HG03025 (cell line): ENCODE measurements at regions not wholly inside any gene's neighbourhood (a gene's known extent, or its start where the extent isn't known, plus 50 kb on each side); places are given as distances from the start of the nearest gene placed in this dataset.

Source experiments
- ATAC-seq: cut with Tn5 transposase; IDR thresholded peaks from one replicate; pipeline ENCODE4 v1.9.1; 2021; ENCODE audit warnings: mild to moderate bottlenecking, moderate library complexity; ENCODE audit not compliant: unreplicated experiment, low FRiP score

DNA sequence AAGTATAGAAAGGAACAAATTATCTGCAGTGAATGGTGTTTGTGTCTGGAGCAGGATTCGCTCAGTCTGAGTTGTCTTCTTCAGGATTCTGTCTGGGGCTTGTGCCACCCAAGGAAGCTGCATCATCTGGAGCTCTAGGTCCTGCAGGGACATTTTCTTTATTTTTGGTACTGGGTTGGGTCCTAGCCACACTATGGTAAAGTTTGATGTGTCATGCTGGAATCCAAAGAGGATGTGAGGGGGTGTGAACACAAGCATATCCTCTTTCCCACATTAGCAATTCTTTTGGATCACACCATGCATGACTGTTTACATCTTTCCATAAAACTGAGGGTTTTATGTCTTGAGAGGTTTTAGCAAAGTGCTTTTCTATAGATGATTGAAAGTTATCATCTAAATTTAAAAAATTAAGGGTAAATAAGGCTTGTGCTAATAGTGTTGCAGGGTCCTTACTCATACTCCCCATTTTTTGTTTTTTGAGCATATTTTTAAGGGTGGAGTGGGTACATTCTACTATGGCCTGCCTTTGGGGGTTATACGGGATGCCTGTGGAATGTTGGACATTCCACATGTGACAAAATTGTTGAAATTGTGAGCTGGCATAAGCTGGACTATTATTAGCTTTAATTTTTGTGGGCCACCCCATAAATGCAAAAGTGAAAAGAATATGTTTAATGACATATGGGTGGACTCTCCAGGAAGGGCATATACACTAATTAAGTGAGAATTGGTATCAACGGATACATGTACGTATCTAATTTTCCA is 152.0 kb upstream of the HMCN1 start:
- ATAC-seq = no peak

DNA sequence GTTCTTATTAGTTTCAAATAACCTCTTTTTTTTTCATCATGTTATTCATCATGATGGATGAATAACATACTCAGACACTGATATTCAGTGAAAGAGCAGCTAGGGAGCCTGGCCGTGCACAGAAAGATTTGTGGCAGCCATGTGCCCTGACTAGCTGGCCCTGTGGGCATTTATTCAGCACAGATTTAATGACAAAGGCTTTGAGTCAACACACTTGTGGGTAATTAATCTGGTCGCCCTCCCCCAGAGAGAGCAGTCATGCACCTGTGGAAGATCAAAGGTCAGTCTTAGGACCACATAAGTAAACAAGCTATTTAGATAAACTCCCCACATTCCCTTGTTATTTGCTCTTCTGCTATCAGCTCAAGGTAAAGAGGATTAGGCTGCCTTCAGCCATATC is 153.2 kb upstream of the HMCN1 start:
- no peak for ATAC-seq

DNA sequence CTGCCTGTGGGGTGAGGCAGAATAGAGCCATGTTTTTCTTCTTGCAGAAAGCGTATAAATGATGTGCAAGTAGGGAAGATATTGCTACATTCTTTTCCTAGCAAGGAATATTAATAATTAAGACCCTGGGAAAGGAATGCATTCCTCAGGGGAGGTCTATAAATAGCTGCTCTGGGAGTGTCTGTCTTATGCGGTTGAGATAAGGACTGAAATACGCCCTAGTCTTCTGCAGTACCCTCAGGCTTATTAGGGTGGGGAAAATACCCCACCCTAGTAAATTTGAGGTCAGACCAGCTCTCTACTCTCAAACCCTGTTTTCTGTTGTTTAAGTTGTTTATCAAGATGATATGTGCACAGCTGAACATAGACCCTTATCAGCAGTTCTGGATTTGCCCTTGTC is 155.9 kb upstream of the HMCN1 start:
- no peak for ATAC-seq

DNA sequence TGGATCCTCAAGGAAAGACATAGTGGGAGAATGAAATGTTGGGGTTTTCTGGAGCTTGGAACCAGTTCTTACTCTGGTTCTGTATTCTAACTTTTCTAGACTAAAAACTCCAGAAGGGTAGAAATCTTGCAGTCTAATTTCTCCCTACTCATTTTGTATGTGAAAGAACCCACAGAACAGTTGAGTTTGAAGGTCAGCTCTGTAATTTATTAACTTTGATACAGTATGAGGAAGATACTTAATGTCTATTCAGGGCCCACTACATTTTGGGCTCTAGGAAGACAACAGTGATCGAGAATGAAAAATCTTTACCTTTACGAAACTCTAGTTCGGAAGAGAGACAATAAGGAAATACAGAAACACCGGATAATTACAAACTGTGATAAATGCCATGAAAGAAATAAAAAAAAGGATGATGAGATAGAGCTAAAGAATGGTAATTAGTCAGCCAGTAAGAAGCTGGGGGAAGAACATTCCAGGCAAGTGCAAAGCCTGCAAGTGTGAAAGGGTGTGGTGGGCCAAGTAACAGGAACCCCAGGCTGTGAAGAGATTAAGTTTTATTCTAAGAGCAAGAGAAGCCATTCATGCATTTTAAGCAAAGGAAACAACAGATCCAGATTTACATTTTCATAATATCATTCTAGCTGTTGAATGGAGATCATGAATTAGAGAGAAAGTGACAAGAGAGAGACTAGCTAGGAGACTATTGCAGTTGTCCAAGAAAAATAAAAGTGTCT is 159.9 kb upstream of the HMCN1 start:
- ATAC-seq = no peak

DNA sequence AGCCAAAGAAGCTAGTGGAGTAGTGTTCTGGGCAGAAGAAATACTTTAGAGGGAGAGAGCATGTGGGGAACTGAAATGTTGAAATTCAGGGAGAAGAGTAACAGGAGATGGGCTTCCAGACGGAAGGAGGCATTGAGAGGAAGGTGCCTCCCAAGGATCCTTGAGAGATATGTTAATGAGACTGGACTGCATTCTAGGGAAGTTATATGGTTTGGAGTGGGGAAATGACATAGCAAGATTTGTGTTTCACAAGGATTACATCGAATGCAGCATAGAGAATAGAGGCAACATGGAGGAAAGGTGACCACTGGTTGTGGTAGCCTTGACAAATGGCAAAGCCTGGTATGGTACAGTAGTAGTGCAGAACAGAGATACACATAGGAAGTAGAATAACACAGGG is 160.5 kb upstream of the HMCN1 start:
- no peak for ATAC-seq

DNA sequence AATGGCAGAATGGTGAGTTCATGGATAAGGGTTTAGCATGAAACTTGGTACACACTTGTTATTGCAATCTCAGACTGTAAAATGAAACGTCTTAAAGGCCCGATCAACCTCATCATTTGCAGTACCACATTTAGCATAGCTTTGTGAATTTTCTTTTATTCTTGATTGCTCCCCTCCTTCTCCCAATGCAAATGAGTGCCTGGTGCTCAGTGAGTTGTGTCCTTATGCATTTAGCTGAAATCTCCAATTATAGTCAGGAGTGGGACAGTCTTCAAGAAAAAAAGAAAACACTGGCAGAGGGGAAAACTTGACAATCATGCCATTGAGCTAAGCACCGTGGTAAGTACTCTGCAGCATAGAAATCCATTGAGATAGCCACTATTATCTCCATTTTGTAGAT is 161.0 kb upstream of the HMCN1 start:
- ATAC-seq = no peak

DNA sequence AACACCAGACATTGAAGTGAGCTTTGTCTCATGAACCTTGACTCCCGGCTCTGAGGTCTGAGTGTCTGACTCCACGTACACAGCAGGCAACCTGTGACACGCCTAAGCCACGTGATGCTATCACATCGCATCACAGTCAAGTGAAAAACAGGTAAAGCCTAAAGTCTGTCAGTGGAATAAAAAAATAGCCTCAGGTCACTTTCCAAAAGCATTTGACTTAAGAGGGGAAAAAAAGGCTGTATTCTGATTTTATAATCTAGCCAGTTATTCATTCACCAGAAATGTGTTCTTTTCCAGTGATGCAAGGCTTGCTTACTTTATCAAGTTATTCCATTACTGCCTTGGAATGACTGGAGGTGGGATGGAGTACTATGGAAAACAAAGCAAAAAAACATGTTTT is 163.2 kb upstream of the HMCN1 start:
- ATAC-seq = no peak

DNA sequence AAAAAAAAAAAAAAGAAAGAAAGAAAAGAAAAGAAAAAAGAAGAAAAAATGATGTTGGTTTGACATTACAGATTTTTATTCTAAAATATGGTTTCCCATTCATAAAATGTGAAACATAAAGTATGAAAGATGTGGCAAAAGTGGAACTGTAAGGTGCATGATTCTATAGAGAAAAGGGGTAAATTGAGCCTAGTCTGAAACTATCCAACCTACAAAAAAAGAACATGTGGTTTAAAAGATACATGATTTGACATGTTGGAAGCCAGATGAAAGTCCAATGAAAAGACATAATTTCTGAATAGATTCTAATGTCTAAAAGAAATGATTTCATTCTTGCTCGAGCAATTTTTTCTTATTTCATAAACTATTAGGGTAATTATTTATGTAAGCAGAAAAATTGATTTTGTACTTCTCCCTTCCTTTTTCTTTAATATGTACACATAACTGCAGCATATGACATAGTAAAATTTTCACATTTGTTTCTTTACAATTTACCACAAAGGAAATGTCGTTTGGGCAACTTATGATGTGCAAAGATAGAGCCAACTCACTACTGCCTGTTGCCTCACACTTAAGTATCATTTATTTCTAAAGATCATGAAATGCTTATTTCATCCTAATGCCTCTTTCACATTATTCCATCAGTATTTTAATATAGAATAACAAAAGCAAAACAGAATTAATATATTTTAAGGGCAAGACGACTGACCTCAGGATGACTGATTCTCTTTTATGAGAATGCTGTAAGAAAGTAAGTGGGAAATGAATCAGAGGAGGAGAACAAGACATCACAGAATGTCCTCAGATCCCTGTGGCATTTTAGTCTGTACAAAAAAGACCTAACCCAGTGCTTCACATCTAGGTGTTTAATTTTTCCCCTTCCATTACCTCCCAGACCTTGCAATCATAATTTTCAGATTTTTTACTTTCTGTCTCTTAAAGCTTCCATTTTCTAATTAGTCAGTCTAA is 165.8 kb upstream of the HMCN1 start:
- no peak for ATAC-seq

DNA sequence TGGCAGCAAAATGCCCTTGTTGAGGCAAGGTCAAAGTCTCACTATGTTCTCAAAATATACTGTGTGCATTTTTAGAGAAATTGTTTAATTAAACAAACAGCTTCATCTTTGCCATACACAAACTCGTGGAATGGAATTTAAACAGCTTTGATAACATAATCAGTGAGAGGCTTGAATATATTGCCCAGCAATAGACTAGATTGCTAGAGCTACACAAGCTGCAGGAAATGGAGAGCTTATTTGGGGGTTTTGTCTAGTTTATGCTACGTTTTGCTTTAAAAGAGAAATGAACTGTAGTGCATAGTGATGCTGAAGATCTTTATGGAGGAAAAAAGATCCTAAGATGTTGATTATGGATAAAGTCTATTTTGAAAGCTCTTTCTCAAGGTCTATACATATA is 166.8 kb upstream of the HMCN1 start:
- no peak for ATAC-seq

DNA sequence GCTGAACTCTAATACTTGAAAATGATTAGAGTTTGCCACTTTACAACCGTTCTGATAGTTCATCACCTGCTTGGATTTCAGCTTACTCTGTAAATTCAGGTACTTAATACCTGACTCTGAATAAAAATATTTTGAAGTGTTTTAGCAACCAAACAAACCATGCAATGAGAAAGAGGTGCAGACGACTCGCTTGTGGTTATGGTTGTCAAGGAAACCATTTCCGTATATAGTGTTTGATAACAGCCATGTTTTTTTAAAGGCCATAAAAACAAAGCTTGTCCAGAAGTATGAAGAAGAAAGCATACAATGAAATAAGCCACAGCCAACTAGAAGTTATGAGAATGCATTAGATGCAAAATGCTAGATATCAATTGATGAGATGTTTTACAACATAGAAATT is 167.2 kb upstream of the HMCN1 start:
- no peak for ATAC-seq

DNA sequence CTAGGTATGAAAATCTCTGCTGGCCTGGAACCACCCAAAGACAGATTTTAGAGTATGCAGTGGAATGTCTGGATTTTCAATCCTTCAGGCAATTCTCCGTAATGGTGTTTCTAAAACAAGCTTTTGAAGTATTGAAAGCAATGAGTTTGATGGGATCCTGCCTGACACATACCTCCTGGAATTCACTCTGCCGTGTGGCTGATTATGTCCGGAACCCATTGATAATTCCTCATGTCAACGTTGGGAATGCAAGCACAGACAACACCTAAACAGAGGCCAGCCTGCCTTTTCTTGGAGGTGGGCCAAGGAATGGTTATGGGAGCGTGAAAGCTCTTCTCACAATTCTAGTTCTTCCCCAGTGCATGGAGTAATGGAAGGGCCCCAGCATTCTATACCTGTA is 168.9 kb upstream of the HMCN1 start:
- ATAC-seq = no peak

DNA sequence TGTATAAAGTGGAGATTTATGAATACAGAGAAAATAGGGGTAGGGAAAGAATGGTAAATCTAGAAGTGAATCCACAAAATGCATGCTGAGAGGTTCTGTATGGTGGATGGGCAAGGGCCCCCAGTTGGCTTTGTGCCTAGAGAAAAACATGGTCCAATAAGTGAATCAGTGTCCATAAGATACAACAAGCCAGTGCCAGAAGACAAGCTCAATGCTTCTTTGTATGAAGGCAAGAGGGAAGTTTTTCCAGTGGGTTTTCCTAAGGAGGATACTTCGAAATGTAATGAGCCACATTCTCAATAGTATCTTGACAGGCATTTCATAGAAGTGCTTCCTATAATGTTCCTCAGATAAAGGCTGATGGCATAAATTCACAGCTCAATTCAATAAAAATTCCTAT is 169.4 kb upstream of the HMCN1 start:
- no peak for ATAC-seq

DNA sequence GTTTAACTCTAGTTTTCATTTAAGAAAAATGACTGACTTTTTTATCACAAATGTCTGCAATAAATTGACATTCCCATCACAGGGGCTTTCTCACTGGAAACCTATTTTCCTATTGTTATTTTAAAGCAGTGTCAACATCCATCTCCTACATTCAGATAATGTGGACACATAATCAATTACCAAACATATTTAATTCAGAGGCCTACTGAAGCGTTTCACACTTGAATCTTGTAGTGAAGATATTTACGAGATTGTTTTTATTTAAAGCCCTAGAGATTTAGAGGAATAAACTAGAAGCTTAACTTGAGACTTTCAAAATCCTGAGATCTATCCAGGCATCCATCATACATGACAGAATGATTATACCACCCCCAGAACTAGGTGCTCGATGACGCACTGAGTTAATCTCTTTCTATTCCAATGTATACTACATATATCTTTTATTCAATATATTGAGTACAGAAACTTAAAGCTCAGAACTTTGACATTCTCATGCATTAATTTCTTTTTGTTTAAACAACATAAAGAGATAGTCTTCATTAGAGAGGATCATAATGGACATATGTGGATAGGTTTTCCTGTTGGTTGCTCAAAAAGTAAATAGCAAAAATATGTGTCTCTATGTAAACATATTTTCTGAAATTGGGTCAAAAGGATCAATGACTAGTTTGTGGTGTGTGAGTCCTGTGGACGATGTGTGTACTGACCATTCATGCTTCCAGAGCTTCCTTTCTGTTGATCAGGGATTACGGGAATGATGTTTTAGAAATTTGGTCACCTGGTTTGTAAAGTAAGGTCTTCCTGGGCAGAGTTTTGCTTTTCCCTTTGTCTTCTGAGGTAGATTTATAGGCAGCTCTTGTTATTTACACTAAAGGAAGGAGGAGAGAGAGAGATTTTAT is 171.5 kb upstream of the HMCN1 start:
- ATAC-seq = no peak

DNA sequence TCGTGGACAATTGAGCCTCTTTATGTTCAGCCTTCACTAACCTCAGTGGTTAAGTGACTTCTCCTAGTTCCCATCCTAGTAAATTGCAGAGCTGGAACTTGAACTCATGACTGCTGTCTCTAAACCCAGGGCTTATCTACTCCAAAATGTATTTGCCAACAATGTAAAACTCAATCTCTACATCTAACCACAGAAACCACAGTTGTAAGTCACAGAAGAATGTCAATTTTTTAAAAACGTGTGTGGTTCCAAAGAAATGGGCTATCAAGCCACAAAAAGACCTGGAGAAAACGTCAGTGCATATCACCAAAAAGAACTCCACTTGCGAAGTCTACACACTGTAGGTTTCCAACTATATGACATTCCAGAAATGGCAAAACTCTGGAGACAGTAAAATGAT is 172.6 kb upstream of the HMCN1 start:
- ATAC-seq = no peak

DNA sequence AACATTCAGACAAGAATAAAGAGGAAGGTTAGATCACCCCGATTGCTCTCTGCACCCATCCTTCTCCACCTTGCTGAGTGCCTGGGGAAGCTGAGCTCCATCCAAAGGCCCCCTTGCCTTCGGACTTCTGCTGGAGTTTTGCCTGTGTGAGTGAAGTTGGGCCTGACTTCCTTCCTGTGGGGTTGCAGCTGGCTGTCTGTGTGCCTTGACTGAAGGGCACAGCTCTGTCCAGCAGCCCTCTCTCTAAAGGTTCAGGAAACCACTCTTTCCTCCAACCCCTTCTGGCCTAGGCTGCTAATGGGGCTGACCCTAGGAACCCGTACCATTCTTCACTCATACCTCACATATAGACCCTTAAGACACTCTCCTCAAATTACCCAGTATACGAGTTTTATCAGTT is 173.4 kb upstream of the HMCN1 start:
- no peak for ATAC-seq

DNA sequence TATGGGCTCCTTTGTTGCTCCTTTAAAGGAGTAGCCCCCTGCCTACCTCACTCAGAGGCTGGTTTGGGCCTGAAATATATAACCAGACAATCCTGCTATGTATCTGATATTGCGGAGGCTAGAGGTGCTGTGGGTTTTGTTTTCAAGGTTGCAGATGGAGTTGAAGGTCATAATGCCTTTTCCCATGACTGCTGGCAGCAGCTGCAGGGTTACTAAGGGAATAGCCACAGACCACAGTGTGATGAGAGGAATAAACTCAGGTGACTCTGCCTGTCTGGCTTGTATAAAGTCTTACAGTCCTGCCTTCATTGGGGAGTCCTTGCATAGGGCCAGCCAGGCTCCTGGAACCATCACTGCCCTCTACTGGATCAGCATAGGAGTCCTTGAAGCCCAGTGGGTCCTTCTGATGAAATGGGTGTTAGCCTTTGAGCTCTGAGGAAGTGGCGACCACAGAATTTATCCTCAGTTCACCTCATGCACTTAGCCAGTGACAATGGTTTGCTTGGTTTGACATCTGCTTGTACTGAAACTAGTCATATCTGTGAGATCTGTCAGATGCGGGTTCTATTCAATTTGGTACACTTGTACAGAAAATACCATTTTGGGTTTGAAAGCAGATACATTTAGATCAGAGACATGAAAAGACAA is 174.4 kb upstream of the HMCN1 start:
- ATAC-seq = peak; percentile 97

DNA sequence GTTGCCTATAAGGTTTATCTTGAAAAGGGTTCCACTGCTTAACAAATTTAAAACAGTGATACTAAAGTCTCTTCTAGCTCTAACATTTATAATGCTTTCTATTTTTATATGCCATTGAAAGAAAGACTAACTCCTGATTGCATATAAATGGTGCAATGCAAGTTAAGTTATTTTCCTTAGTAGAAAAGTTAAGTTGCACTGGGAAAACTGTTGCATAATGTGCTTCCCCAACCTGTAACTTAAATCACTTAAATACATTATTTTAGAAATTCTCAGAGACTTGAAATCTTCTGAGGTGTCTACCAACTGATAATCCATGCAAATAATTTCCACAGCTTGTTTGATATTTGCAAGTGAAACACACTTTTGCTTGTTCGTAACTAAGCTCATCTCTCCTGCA is 175.0 kb upstream of the HMCN1 start:
- ATAC-seq = no peak

DNA sequence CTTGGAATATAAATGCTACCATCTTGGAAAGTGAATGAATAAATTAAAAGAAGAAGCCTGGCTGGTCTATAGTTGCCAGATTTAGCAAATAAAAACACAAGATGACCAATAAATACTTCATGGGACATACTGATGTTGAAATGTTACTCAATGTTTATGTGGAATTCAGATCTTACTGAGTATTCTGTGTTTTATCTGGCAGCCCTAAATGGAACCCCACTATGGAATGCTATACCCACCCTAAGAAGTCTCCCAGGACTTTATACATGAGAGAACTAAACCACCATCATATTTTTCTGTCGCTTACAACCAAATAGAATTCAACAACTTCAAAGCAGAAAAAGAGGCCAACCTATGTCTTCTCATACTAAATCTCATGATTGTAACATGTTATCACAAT is 177.6 kb upstream of the HMCN1 start:
- ATAC-seq = no peak

DNA sequence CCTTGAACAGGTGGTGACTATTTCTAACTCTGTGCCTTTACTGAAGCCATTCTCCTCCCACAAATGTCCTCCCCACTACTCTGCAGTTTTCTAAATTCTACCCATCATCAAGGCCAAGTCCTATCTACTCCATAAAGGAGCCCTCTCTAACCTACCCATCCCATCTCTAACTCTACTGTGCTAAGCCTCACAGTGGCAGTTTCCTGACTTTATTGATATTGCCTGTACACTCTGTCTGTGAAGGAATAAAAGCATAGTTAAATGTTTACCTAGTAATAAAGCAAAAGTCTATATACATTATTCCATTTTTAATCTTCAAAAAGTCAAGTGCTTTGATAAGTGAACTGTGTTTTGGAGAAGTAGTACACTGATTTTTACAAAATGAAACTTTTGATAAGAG is 178.4 kb upstream of the HMCN1 start:
- no peak for ATAC-seq

DNA sequence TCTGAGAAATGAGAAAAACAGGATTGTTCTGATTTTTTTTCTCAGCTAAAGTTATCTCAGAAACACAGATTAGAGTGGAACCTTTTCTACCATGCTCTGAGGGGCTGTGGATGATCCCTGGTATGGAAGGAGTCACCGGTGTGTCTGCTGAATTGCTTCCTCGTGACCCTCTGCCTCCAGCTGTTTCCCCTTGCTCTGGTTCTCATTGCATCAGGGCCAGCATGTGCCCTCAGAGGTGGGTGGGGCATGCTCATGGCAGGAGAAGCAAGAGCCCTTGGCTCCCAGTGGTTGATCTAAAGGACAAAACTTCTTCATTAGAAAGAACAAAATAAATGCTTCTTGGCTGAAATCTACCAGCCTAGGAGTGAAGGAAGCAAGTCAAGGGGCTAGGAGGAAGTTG is 183.2 kb upstream of the HMCN1 start:
- ATAC-seq = no peak
